Neural progenitor cell (in vitro differentiated cells): ENCODE measurements at regions not wholly inside any gene's neighbourhood (a gene's known extent, or its start where the extent isn't known, plus 50 kb on each side); places are given as distances from the start of the nearest gene placed in this dataset.

ENCODE experiments used
- DNase-seq: peaks from one replicate; pipeline ENCODE4 v3.0.0-alpha.2; 2016; ENCODE audit warnings: low spot score
- H2AFZ ChIP-seq: fragments of 200-600 bp; sonication (generic); replicated peaks from 2 replicates; pipeline ENCODE4 v1.6.1; 2016; ENCODE audit warnings: antibody characterized with exemption
- H3F3A ChIP-seq: fragments of 200-600 bp; sonication (generic); 2 replicates; pipeline ENCODE4 v1.6.1; 2016; ENCODE audit warnings: antibody characterized with exemption, low read depth
- H3K27ac ChIP-seq: fragments of 200-600 bp; sonication (generic); 2 replicates; pipeline ENCODE4 v1.5.1; 2016; ENCODE audit warnings: mild to moderate bottlenecking
- H3K27me3 ChIP-seq: fragments of 200-600 bp; sonication (generic); 2 replicates; pipeline ENCODE4 v1.6.1; 2016; ENCODE audit warnings: mild to moderate bottlenecking, moderate library complexity
- H3K36me3 ChIP-seq: fragments of 200-600 bp; sonication (generic); 2 replicates; pipeline ENCODE4 v1.5.1; 2016
- H3K4me1 ChIP-seq: fragments of 200-600 bp; sonication (generic); 2 replicates; pipeline ENCODE4 v1.6.1; 2016; ENCODE audit warnings: mixed run types
- H3K4me2 ChIP-seq: fragments of 200-600 bp; sonication (generic); 2 replicates; pipeline ENCODE4 v1.6.1; 2016
- H3K4me3 ChIP-seq: fragments of 200-600 bp; sonication (generic); 2 replicates; pipeline ENCODE4 v1.5.1; 2016
- H3K79me2 ChIP-seq: fragments of 200-600 bp; sonication (generic); 2 replicates; pipeline ENCODE4 v1.6.1; 2016; ENCODE audit warnings: low read depth
- H3K9ac ChIP-seq: fragments of 200-600 bp; sonication (generic); 2 replicates; pipeline ENCODE4 v1.6.1; 2016
- H3K9me3 ChIP-seq: fragments of 200-600 bp; sonication (generic); 2 replicates; pipeline ENCODE4 v1.5.1; 2016; ENCODE audit warnings: low read depth
- H4K20me1 ChIP-seq: fragments of 200-600 bp; sonication (generic); 2 replicates; pipeline ENCODE4 v1.6.1; 2016; ENCODE audit warnings: low read depth
- H3K27ac Mint-ChIP-seq: 3 replicates; pipeline ENCODE4 v1.8.0; 2021; ENCODE audit warnings: mixed read lengths
- H3K27me3 Mint-ChIP-seq: 2 replicates; pipeline ENCODE4 v1.8.0; 2022; ENCODE audit warnings: low read depth, mild to moderate bottlenecking, inconsistent platforms, moderate library complexity, mixed read lengths; ENCODE audit not compliant: insufficient read depth
- H3K36me3 Mint-ChIP-seq: 3 replicates; pipeline ENCODE4 v1.8.0; 2021; ENCODE audit warnings: mixed read lengths
- H3K4me1 Mint-ChIP-seq: 3 replicates; pipeline ENCODE4 v1.8.0; 2021; ENCODE audit warnings: mixed read lengths
- H3K4me3 Mint-ChIP-seq: 3 replicates; pipeline ENCODE4 v1.8.0; 2021; ENCODE audit warnings: mild to moderate bottlenecking, moderate library complexity, mixed read lengths
- H3K9me3 Mint-ChIP-seq: 3 replicates; pipeline ENCODE4 v1.8.0; 2020; ENCODE audit warnings: mixed read lengths
- CTCF ChIP-seq: fragments of 200-600 bp; sonication (generic); IDR thresholded peaks from 2 replicates; pipeline ENCODE4 v1.5.1; 2017; ENCODE audit warnings: antibody characterized with exemption, mild to moderate bottlenecking
- EZH2 ChIP-seq: fragments of 200-600 bp; sonication (generic); IDR thresholded peaks from 2 replicates; pipeline ENCODE4 v1.6.1; 2017; ENCODE audit warnings: antibody characterized with exemption, mild to moderate bottlenecking, moderate library complexity
- EZH2phosphoT487 ChIP-seq: fragments of 200-600 bp; sonication (generic); IDR thresholded peaks from 2 replicates; pipeline ENCODE4 v1.6.1; 2017; ENCODE audit warnings: antibody characterized with exemption

GRCh38 chr1:36734356-36734755 is 251.6 kb upstream of the CSF3R start:
- Histone ChIP-seq H3K27me3 (no peaks in the 10 kb centered on the region), H4K20me1 (no peaks in the 10 kb centered on the region), H2AFZ (no peak overlapping the region), H3K36me3 (no peaks in the 10 kb centered on the region), H3K4me3 (no peak overlapping the region), H3K9ac (no peak overlapping the region), H3K27ac (no peak overlapping the region), H3K4me2 (no peak overlapping the region), H3F3A (peaks cover 3% of the 10 kb centered on the region), H3K4me1 (peaks cover 35% of the 10 kb centered on the region), H3K9me3 (no peaks in the 10 kb centered on the region), H3K79me2 (no peaks in the 10 kb centered on the region)
- no peak overlapping the region for H3K27ac Mint-ChIP-seq
- no peaks in the 10 kb centered on the region for H3K36me3 Mint-ChIP-seq
- TF ChIP-seq EZH2, result no peak
- TF ChIP-seq CTCF, result no peak
- TF ChIP-seq EZH2phosphoT487, result no peak
- DNase-seq, result no peak
- peaks cover 10% of the 10 kb centered on the region for H3K4me1 Mint-ChIP-seq
- H3K4me3 Mint-ChIP-seq, result no peak overlapping the region
- H3K27me3 Mint-ChIP-seq, result peaks cover 22% of the 10 kb centered on the region
- H3K9me3 Mint-ChIP-seq, result no peaks in the 10 kb centered on the region

- Mint-ChIP-seq H3K9me3 (no peaks in the 10 kb centered on the region), H3K27ac (no peak overlapping the region), H3K4me3 (no peak overlapping the region), H3K27me3 (peaks cover 22% of the 10 kb centered on the region), H3K36me3 (no peaks in the 10 kb centered on the region), H3K4me1 (peaks cover 10% of the 10 kb centered on the region)
- no peak overlapping the region for H2AFZ ChIP-seq
- no peak overlapping the region for H3K27ac ChIP-seq
- no peak for DNase-seq
- no peaks in the 10 kb centered on the region for H3K36me3 ChIP-seq
- H3K79me2 ChIP-seq, result no peaks in the 10 kb centered on the region
- no peaks in the 10 kb centered on the region for H3K9me3 ChIP-seq
- H3K4me2 ChIP-seq, result no peak overlapping the region
- H3K4me1 ChIP-seq, result peaks cover 40% of the 10 kb centered on the region
- H4K20me1 ChIP-seq, result no peaks in the 10 kb centered on the region
- no peaks in the 10 kb centered on the region for H3K27me3 ChIP-seq
- no peak for TF ChIP-seq CTCF
- TF ChIP-seq EZH2phosphoT487, result no peak
- TF ChIP-seq EZH2, result no peak
- H3F3A ChIP-seq, result peaks cover 3% of the 10 kb centered on the region
- no peak overlapping the region for H3K4me3 ChIP-seq
- H3K9ac ChIP-seq, result no peak overlapping the region
Observed at GRCh38 chr1:36733748-36734147, 251.0 kb upstream of the CSF3R start.

- H3K79me2 ChIP-seq, result no peaks in the 10 kb centered on the region
- peaks cover under 1% of the 10 kb centered on the region for H3K4me1 Mint-ChIP-seq
- H2AFZ ChIP-seq, result no peak overlapping the region
- DNase-seq, result no peak
- peaks cover 30% of the 10 kb centered on the region for H3K4me1 ChIP-seq
- no peak overlapping the region for H3K27ac Mint-ChIP-seq
- no peaks in the 10 kb centered on the region for H3K27me3 ChIP-seq
- H3K9me3 Mint-ChIP-seq, result no peaks in the 10 kb centered on the region
- no peak for TF ChIP-seq EZH2
- no peak overlapping the region for H3K4me2 ChIP-seq
- H3K9me3 ChIP-seq, result no peaks in the 10 kb centered on the region
- no peak overlapping the region for H3K9ac ChIP-seq
- peaks cover 16% of the 10 kb centered on the region for H3K27me3 Mint-ChIP-seq
- H3K27ac ChIP-seq, result no peak overlapping the region
- no peaks in the 10 kb centered on the region for H3K36me3 Mint-ChIP-seq
- no peak overlapping the region for H3K4me3 ChIP-seq
- no peak overlapping the region for H3K4me3 Mint-ChIP-seq
- H4K20me1 ChIP-seq, result no peaks in the 10 kb centered on the region
- H3K36me3 ChIP-seq, result no peaks in the 10 kb centered on the region
- no peaks in the 10 kb centered on the region for H3F3A ChIP-seq
Observed at GRCh38 chr1:36732015-36732356, 249.3 kb upstream of the CSF3R start.

GRCh38 chr1:36731226-36732014 is 248.7 kb upstream of the CSF3R start:
- no peak overlapping the region for H3K4me3 Mint-ChIP-seq
- H3F3A ChIP-seq, result no peaks in the 10 kb centered on the region
- no peaks in the 10 kb centered on the region for H3K36me3 Mint-ChIP-seq
- H3K4me1 Mint-ChIP-seq, result no peaks in the 10 kb centered on the region
- no peak overlapping the region for H3K27ac Mint-ChIP-seq
- no peaks in the 10 kb centered on the region for H3K36me3 ChIP-seq
- H3K9me3 ChIP-seq, result no peaks in the 10 kb centered on the region
- no peaks in the 10 kb centered on the region for H4K20me1 ChIP-seq
- peaks cover 25% of the 10 kb centered on the region for H3K4me1 ChIP-seq
- no peak for DNase-seq
- H3K4me2 ChIP-seq, result no peak overlapping the region
- TF ChIP-seq CTCF, result peak; percentile 21
- no peak for TF ChIP-seq EZH2
- no peak for TF ChIP-seq EZH2phosphoT487
- H3K27ac ChIP-seq, result no peak overlapping the region
- no peaks in the 10 kb centered on the region for H3K79me2 ChIP-seq
- no peak overlapping the region for H3K4me3 ChIP-seq
- no peak overlapping the region for H3K9ac ChIP-seq
- H3K27me3 Mint-ChIP-seq, result peaks cover 16% of the 10 kb centered on the region
- H3K27me3 ChIP-seq, result no peaks in the 10 kb centered on the region
- H2AFZ ChIP-seq, result no peak overlapping the region
- no peaks in the 10 kb centered on the region for H3K9me3 Mint-ChIP-seq
